ENCODE measurements at regions not wholly inside any gene's neighbourhood (a gene's known extent, or its start where the extent isn't known, plus 50 kb on each side); places are given as distances from the start of the nearest gene placed in this dataset.

DNA sequence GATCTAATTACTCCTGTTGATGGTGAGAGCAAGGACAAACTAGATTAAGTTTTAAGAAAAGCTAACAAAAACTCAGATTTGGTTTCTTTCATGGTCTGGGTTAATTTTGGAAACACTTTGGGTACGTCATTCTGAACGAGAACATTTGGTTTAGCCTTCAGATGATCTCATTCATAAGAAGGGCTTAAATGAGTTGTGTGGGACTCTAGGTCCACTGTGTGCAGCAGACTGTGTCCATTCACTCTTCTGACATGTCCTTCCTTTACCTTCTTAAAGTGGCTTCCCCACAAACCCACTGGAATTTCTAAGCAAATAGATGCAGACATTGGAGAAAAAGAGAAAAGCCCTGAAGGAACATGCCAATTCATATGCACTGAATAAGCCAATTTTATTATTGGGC, 96.8 kb downstream of the FBXO4 start:
- no peaks in the 10 kb centered on the region for H3K36me3 ChIP-seq (ENCODE audit: control insufficient read depth in 2 of 2, extremely low read depth in 1 of 2, insufficient read depth in 2 of 2, low read length in 2 of 2)

More for the DNA sequence above, 96.8 kb downstream of the FBXO4 start:
- Histone ChIP-seq H3K27ac (ENCODE audit: insufficient read depth, low read depth, low read length) (no peak overlapping the region), H4K20me1 (replicated peaks; ENCODE audit: control insufficient read depth, extremely low read depth, insufficient read depth, low read length) (no peaks in the 10 kb centered on the region), H3K4me2 (ENCODE audit: insufficient read depth, low read length) (no peak overlapping the region), H3K9ac (replicated peaks; ENCODE audit: extremely low read depth, insufficient read depth, low read length) (no peak overlapping the region), H3K9me1 (replicated peaks; ENCODE audit: control insufficient read depth, extremely low read depth, insufficient read depth, low read length) (no peaks in the 10 kb centered on the region), H2AFZ (ENCODE audit: low read depth, low read length) (no peak overlapping the region), H3K79me2 (ENCODE audit: control insufficient read depth, insufficient read depth, low read length) (no peaks in the 10 kb centered on the region), H3K4me1 (ENCODE audit: control insufficient read depth, extremely low read depth, insufficient read depth, low read length) (no peaks in the 10 kb centered on the region), H3K9me3 (replicated peaks; ENCODE audit: control insufficient read depth, insufficient read depth, low read length) (no peaks in the 10 kb centered on the region), H3K4me3 (replicated peaks in 1 of 3; ENCODE audit: insufficient read depth in 1 of 3, low read depth in 1 of 3, low read length in 3 of 3) (no peak overlapping the region), H3K27me3 (ENCODE audit: control insufficient read depth in 2 of 2, insufficient read depth in 2 of 2, low read length in 2 of 2) (no peaks in the 10 kb centered on the region)
- DNase-seq (ENCODE audit: low read depth, low spot score) (no peak), FAIRE-seq (no peak)
- intact Hi-C loops (cut with micrococcal nuclease) = no loop called here
- POLR2A ChIA-PET = no interaction called here
- dilution Hi-C loops (cut with MboI; ENCODE audit: extremely low pct_ligation_motif_present, low sequenced_read_pairs) = no loop called here
- TF ChIP-seq MYC (IDR thresholded peaks at IDR 0.05; ENCODE audit: low read depth, low read length) (no peak), POLR2A (IDR thresholded peaks at IDR 0.05; ENCODE audit: low read depth, low read length) (no peak), GATA2 (IDR thresholded peaks at IDR 0.05; ENCODE audit: insufficient read depth, insufficient read length, low read depth, low read length) (no peak), POLR2AphosphoS5 (IDR thresholded peaks at IDR 0.05; ENCODE audit: insufficient read depth, low read depth, low read length) (no peak), EZH2 (IDR thresholded peaks at IDR 0.05; ENCODE audit: borderline replicate concordance, low read depth, low read length, severe bottlenecking) (no peak), FOS (IDR thresholded peaks at IDR 0.05; ENCODE audit: borderline replicate concordance, insufficient read depth, low read length) (no peak), JUN (IDR thresholded peaks at IDR 0.05; ENCODE audit: borderline replicate concordance, insufficient read depth, insufficient read length, low read depth) (no peak)
- TF ChIP-seq, protein P1, sequence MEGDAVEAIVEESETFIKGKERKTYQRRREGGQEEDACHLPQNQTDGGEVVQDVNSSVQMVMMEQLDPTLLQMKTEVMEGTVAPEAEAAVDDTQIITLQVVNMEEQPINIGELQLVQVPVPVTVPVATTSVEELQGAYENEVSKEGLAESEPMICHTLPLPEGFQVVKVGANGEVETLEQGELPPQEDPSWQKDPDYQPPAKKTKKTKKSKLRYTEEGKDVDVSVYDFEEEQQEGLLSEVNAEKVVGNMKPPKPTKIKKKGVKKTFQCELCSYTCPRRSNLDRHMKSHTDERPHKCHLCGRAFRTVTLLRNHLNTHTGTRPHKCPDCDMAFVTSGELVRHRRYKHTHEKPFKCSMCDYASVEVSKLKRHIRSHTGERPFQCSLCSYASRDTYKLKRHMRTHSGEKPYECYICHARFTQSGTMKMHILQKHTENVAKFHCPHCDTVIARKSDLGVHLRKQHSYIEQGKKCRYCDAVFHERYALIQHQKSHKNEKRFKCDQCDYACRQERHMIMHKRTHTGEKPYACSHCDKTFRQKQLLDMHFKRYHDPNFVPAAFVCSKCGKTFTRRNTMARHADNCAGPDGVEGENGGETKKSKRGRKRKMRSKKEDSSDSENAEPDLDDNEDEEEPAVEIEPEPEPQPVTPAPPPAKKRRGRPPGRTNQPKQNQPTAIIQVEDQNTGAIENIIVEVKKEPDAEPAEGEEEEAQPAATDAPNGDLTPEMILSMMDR (IDR thresholded peaks at IDR 0.05; ENCODE audit: extremely low read depth in 1 of 2, insufficient read depth in 1 of 2, low read depth in 1 of 2, low read length in 2 of 2) = no peak
- TF ChIP-seq, protein P2, sequence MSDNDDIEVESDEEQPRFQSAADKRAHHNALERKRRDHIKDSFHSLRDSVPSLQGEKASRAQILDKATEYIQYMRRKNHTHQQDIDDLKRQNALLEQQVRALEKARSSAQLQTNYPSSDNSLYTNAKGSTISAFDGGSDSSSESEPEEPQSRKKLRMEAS (IDR thresholded peaks at IDR 0.05; ENCODE audit: insufficient read depth, insufficient read length) = no peak
- no TSS peak for BruUV-seq (replicated peaks)
- CTCF ChIA-PET = interaction anchor here (1.3 kb wide), 1 partner anchor 35 kb away, joined by 4 read pairs; no protein-coding TSS in a partner anchor

All from endothelial cell of umbilical vein (primary cell).